Keratinocyte (primary cell): ENCODE measurements at regions not wholly inside any gene's neighbourhood (a gene's known extent, or its start where the extent isn't known, plus 50 kb on each side); places are given as distances from the start of the nearest gene placed in this dataset.

ENCODE experiments used
- DNase-seq: peaks from one replicate; pipeline ENCODE4 v3.0.0-alpha.2; 2011; ENCODE audit warnings: low read depth, missing footprints, low spot score
- FAIRE-seq: peaks from 2 replicates; lab custom pipeline; 2011; peaks lifted over from hg19 to GRCh38; lab: Jason Lieb, UNC
- H2AFZ ChIP-seq: 2 replicates; pipeline ENCODE4 v1.6.0; 2012; ENCODE audit warnings: low read length, control low read depth, inconsistent platforms; ENCODE audit not compliant: control insufficient read depth
- H3K27ac ChIP-seq: 2 replicates; pipeline ENCODE4 v1.5.1; 2011; ENCODE audit warnings: low read length; ENCODE audit not compliant: control insufficient read depth, insufficient read depth
- H3K27me3 ChIP-seq: 3 replicates; pipeline ENCODE4 v1.6.0; 2011; ENCODE audit warnings: low read length; ENCODE audit not compliant: control insufficient read depth, insufficient read depth; ENCODE audit errors: extremely low read depth
- H3K36me3 ChIP-seq, 2 experiments: 2 replicates in 1 of 2; 3 replicates in 1 of 2; pipeline ENCODE4 v1.5.1; 2011; ENCODE audit warnings: low read length in 2 of 2, mild to moderate bottlenecking in 1 of 2; ENCODE audit not compliant: control insufficient read depth in 2 of 2, insufficient read depth in 2 of 2; ENCODE audit errors: extremely low read depth in 1 of 2
- H3K4me1 ChIP-seq: 3 replicates; pipeline ENCODE4 v1.5.1; 2011; ENCODE audit warnings: low read length; ENCODE audit not compliant: control insufficient read depth, insufficient read depth; ENCODE audit errors: extremely low read depth
- H3K4me2 ChIP-seq: 3 replicates; pipeline ENCODE4 v1.6.0; 2011; ENCODE audit warnings: low read depth, low read length; ENCODE audit not compliant: control insufficient read depth, insufficient read depth; ENCODE audit errors: extremely low read depth
- H3K4me3 ChIP-seq, 3 experiments: fragments of 200-600 bp in 1 of 3; sonication (generic) in 1 of 3; 2 replicates in 2 of 3; 3 replicates in 1 of 3; pipeline ENCODE4 v1.5.1; 2011 to 2016; ENCODE audit warnings: low read length in 3 of 3, mild to moderate bottlenecking in 3 of 3, control low read depth in 2 of 3, inconsistent platforms in 1 of 3, low read depth in 1 of 3, mixed read lengths in 1 of 3, mixed run types in 1 of 3, moderate library complexity in 1 of 3; ENCODE audit not compliant: control insufficient read depth in 2 of 3, insufficient read depth in 2 of 3; ENCODE audit errors: extremely low read depth in 1 of 3
- H3K79me2 ChIP-seq: 2 replicates; pipeline ENCODE4 v1.6.0; 2012; ENCODE audit warnings: low read length; ENCODE audit not compliant: control insufficient read depth, insufficient read depth
- H3K9ac ChIP-seq: 3 replicates; pipeline ENCODE4 v1.6.0; 2011; ENCODE audit warnings: low read length; ENCODE audit not compliant: control insufficient read depth, insufficient read depth; ENCODE audit errors: extremely low read depth
- H3K9me1 ChIP-seq: 3 replicates; pipeline ENCODE4 v1.6.0; 2011; ENCODE audit warnings: low read length; ENCODE audit not compliant: control insufficient read depth, insufficient read depth; ENCODE audit errors: extremely low read depth
- H3K9me3 ChIP-seq: 2 replicates; pipeline ENCODE4 v1.5.1; 2012; ENCODE audit warnings: low read depth, low read length; ENCODE audit not compliant: control insufficient read depth
- H4K20me1 ChIP-seq: 3 replicates; pipeline ENCODE4 v1.6.0; 2011; ENCODE audit warnings: low read length; ENCODE audit not compliant: control insufficient read depth, insufficient read depth; ENCODE audit errors: extremely low read depth
- CTCF ChIP-seq, 3 experiments: IDR thresholded peaks in 1 of 3; conservative IDR thresholded peaks in 1 of 3; optimal IDR thresholded peaks in 1 of 3; 2 replicates in 2 of 3; 3 replicates in 1 of 3; pipeline versions ENCODE3 to v1.5.1; 2011; ENCODE audit warnings: low read length in 3 of 3, mild to moderate bottlenecking in 3 of 3, moderate library complexity in 2 of 3, control low read depth in 1 of 3, inconsistent platforms in 1 of 3; ENCODE audit not compliant: insufficient read depth in 2 of 3; ENCODE audit errors: extremely low read depth in 1 of 3
- EZH2 ChIP-seq: IDR thresholded peaks from one replicate; pipeline ENCODE4 v1.6.1; 2012; ENCODE audit warnings: inconsistent platforms, mild to moderate bottlenecking, low read length, moderate library complexity
- dilution Hi-C: fragments of 300-500 bp; cut with MboI; formaldehyde crosslinking; loops from one replicate; pipeline ENCODE4 v1.7.0; 2020; ENCODE audit warnings: low sequenced_read_pairs; ENCODE audit not compliant: extremely low pct_ligation_motif_present

GRCh38 chr4:31081366-31081765 lies 361.2 kb downstream of the PCDH7 start:
- Histone ChIP-seq H3K9ac (no peak overlapping the region), H2AFZ (no peak overlapping the region), H3K36me3 (no peaks in the 10 kb centered on the region), H3K4me2 (no peak overlapping the region), H3K4me3 (no peak overlapping the region), H3K27me3 (no peaks in the 10 kb centered on the region), H3K9me1 (no peaks in the 10 kb centered on the region), H4K20me1 (no peaks in the 10 kb centered on the region), H3K4me1 (peaks cover 2% of the 10 kb centered on the region), H3K79me2 (no peaks in the 10 kb centered on the region), H3K27ac (no peak overlapping the region), H3K9me3 (no peaks in the 10 kb centered on the region)
- DNase-seq: no peak
- dilution Hi-C loops: no loop called here
- no peak for FAIRE-seq
- TF ChIP-seq EZH2 (no peak), CTCF (optimal IDR thresholded peaks at IDR 0.05 in 1 of 3, IDR thresholded peaks at IDR 0.05 in 1 of 3, conservative IDR thresholded peaks at IDR 0.05 in 1 of 3; ENCODE audit: extremely low read depth in 1 of 3, insufficient read depth in 2 of 3, low read length in 3 of 3) (no peak)

GRCh38 chr4:31083456-31083855 lies 363.3 kb downstream of the PCDH7 start:
- H3K9me1 ChIP-seq: no peaks in the 10 kb centered on the region
- peaks cover 2% of the 10 kb centered on the region for H3K4me1 ChIP-seq
- H3K79me2 ChIP-seq: no peaks in the 10 kb centered on the region
- dilution Hi-C loops: no loop called here
- H3K4me3 ChIP-seq: no peak overlapping the region
- no peaks in the 10 kb centered on the region for H4K20me1 ChIP-seq
- no peak for FAIRE-seq
- no peaks in the 10 kb centered on the region for H3K9me3 ChIP-seq
- H3K4me2 ChIP-seq: no peak overlapping the region
- H3K27me3 ChIP-seq: no peaks in the 10 kb centered on the region
- no peak overlapping the region for H3K9ac ChIP-seq
- no peak overlapping the region for H2AFZ ChIP-seq
- no peaks in the 10 kb centered on the region for H3K36me3 ChIP-seq
- DNase-seq: no peak
- H3K27ac ChIP-seq: no peak overlapping the region
- no peak for TF ChIP-seq EZH2
- TF ChIP-seq CTCF (optimal IDR thresholded peaks at IDR 0.05 in 1 of 3, IDR thresholded peaks at IDR 0.05 in 1 of 3, conservative IDR thresholded peaks at IDR 0.05 in 1 of 3; ENCODE audit: extremely low read depth in 1 of 3, insufficient read depth in 2 of 3, low read length in 3 of 3): no peak
